Stimulated activated CD8-positive, alpha-beta memory T cell treated with anti-CD3 and anti-CD28 coated beads, Interleukin-2, amount 100 ng/mL, for 48 hours (primary cell): ENCODE measurements at regions not wholly inside any gene's neighbourhood (a gene's known extent, or its start where the extent isn't known, plus 50 kb on each side); places are given as distances from the start of the nearest gene placed in this dataset.
"Not testable (repeated sequence)": the region's sequence is repeated elsewhere in the genome, so short reads cannot be mapped to it uniquely, and the experiment has no call there.

Experiments
- DNase-seq, 2 donors: peaks; one replicate each; pipeline ENCODE4 v3.0.0-alpha.2; 2020; ENCODE audit warnings: low read depth in 2 of 2

- DNase-seq, result no peak
Observed at GRCh38 chr7:55261386-55261770, 103.8 kb upstream of the LANCL2 start.

GRCh38 chr7:55265328-55265727 is 99.8 kb upstream of the LANCL2 start:
- not testable (repeated sequence) for DNase-seq

- no peak for DNase-seq
Observed at GRCh38 chr7:55265836-55266642, 99.1 kb upstream of the LANCL2 start.

- no peak for DNase-seq
Observed at GRCh38 chr7:55271069-55271626, 94.0 kb upstream of the LANCL2 start.

- DNase-seq, result no peak
Observed at GRCh38 chr7:55271661-55272060, 93.5 kb upstream of the LANCL2 start.

GRCh38 chr7:55272328-55272727 is 92.8 kb upstream of the LANCL2 start:
- no peak for DNase-seq

GRCh38 chr7:55273186-55273980 is 91.8 kb upstream of the LANCL2 start:
- DNase-seq, result no peak

- no peak for DNase-seq
Observed at GRCh38 chr7:55274156-55274555, 91.0 kb upstream of the LANCL2 start.

- no peak for DNase-seq
Observed at GRCh38 chr7:55275291-55276200, 89.6 kb upstream of the LANCL2 start.

- DNase-seq, result no peak
Observed at GRCh38 chr7:55276572-55277295, 88.4 kb upstream of the LANCL2 start.

GRCh38 chr7:55277916-55278315 is 87.2 kb upstream of the LANCL2 start:
- DNase-seq, result no peak

- no peak for DNase-seq
Observed at GRCh38 chr7:55278321-55278720, 86.8 kb upstream of the LANCL2 start.

- DNase-seq, result no peak
Observed at GRCh38 chr7:55279080-55279845, 85.9 kb upstream of the LANCL2 start.

GRCh38 chr7:55280031-55280454 is 85.1 kb upstream of the LANCL2 start:
- peak; percentile 27 to 34 for DNase-seq

- DNase-seq, result no peak
Observed at GRCh38 chr7:55285665-55286064, 79.5 kb upstream of the LANCL2 start.

GRCh38 chr7:55286666-55287065 is 78.5 kb upstream of the LANCL2 start:
- no peak for DNase-seq

GRCh38 chr7:55288070-55288824 is 76.9 kb upstream of the LANCL2 start:
- DNase-seq, result no peak

GRCh38 chr7:55296070-55296469 is 69.1 kb upstream of the LANCL2 start:
- no peak for DNase-seq

- no peak for DNase-seq
Observed at GRCh38 chr7:55299273-55299967, 65.7 kb upstream of the LANCL2 start.
